Neural crest cell (in vitro differentiated cells): ENCODE measurements at regions not wholly inside any gene's neighbourhood (a gene's known extent, or its start where the extent isn't known, plus 50 kb on each side); places are given as distances from the start of the nearest gene placed in this dataset.

Source experiments
- DNase-seq: peaks from one replicate; pipeline ENCODE4 v3.0.0; 2021; ENCODE audit warnings: low read depth, mixed read lengths, low spot score
- H3K27ac Mint-ChIP-seq: one replicate; pipeline ENCODE4 v1.8.0; 2021; ENCODE audit warnings: mild to moderate bottlenecking, mixed read lengths; ENCODE audit not compliant: unreplicated experiment
- H3K27me3 Mint-ChIP-seq: 2 replicates; pipeline ENCODE4 v1.8.0; 2021; ENCODE audit warnings: low read depth, mild to moderate bottlenecking, mixed read lengths
- H3K36me3 Mint-ChIP-seq: 2 replicates; pipeline ENCODE4 v1.8.0; 2021; ENCODE audit warnings: low read depth, mild to moderate bottlenecking, mixed read lengths
- H3K4me1 Mint-ChIP-seq: 2 replicates; pipeline ENCODE4 v1.8.0; 2021; ENCODE audit warnings: mixed read lengths
- H3K4me3 Mint-ChIP-seq: one replicate; pipeline ENCODE4 v1.8.0; 2021; ENCODE audit warnings: mild to moderate bottlenecking, mixed read lengths
- H3K9me3 Mint-ChIP-seq: 2 replicates; pipeline ENCODE4 v1.8.0; 2021; ENCODE audit warnings: mixed read lengths
- TF ChIP-seq, protein P1 (sequence below): fragments of 200-600 bp; sonication (generic); conservative IDR thresholded peaks from 2 replicates; pipeline ENCODE4 v1.5.0; 2021; ENCODE audit warnings: antibody characterized with exemption, mild to moderate bottlenecking

DNA sequence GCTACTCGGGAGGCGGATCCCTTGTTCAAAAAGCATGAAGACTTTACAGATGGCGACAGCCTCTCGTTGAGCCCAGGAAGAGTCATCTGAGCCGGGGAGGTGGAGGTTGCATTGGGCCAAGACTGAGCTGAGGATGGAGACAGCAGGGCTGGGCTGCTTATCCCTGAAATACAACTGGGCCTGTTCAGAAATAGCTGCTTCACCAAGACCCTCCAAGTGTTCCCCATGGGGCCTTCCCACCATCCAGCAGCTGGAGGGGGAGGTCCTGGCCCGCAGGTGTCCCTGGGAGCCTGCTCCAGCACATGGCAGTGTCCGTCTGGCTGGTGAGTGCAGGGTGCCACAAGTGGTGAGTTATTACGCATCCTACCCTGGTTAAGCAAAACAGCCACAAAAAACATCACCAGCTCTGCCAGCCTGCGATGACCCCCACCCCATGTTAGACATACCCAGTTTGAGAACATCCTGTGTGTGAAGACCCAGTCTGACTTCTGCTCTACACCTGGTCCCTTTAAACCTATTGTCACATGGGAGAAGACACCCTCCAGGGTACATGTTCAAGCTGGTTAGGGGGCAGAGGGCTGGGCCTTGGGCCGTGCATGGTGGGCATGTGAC, 93.1 kb upstream of the TMPRSS2 start:
- H3K36me3 Mint-ChIP-seq, result no peaks in the 10 kb centered on the region
- H3K27me3 Mint-ChIP-seq, result no peaks in the 10 kb centered on the region
- no peak overlapping the region for H3K27ac Mint-ChIP-seq
- TF ChIP-seq, protein P1, sequence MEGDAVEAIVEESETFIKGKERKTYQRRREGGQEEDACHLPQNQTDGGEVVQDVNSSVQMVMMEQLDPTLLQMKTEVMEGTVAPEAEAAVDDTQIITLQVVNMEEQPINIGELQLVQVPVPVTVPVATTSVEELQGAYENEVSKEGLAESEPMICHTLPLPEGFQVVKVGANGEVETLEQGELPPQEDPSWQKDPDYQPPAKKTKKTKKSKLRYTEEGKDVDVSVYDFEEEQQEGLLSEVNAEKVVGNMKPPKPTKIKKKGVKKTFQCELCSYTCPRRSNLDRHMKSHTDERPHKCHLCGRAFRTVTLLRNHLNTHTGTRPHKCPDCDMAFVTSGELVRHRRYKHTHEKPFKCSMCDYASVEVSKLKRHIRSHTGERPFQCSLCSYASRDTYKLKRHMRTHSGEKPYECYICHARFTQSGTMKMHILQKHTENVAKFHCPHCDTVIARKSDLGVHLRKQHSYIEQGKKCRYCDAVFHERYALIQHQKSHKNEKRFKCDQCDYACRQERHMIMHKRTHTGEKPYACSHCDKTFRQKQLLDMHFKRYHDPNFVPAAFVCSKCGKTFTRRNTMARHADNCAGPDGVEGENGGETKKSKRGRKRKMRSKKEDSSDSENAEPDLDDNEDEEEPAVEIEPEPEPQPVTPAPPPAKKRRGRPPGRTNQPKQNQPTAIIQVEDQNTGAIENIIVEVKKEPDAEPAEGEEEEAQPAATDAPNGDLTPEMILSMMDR, result no peak
- H3K4me3 Mint-ChIP-seq, result no peak overlapping the region
- peaks cover 16% of the 10 kb centered on the region for H3K4me1 Mint-ChIP-seq
- no peaks in the 10 kb centered on the region for H3K9me3 Mint-ChIP-seq
- no peak for DNase-seq

DNA sequence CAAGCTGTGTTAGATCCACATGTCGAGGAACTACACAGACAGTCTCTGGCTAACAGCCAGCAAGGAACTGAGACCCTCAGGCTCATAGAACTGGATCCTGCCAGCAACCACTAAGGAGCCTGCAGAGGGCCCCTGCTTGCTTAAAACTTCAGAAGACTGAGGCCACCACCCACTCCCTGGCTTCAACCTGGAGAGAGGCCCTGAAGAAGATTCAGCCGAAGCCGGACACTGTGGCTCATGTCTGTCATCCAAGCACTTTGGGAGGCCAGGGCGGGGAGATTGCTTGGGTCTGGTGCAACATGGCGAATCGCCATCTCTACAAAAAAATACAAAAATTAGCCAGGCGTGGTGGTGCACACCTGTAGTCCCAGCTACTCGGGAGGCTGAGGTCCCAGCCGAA, 92.6 kb upstream of the TMPRSS2 start:
- no peaks in the 10 kb centered on the region for H3K27me3 Mint-ChIP-seq
- no peak overlapping the region for H3K4me3 Mint-ChIP-seq
- no peaks in the 10 kb centered on the region for H3K9me3 Mint-ChIP-seq
- H3K4me1 Mint-ChIP-seq, result peaks cover 16% of the 10 kb centered on the region
- TF ChIP-seq, protein P1, result no peak
- no peak overlapping the region for H3K27ac Mint-ChIP-seq
- H3K36me3 Mint-ChIP-seq, result no peaks in the 10 kb centered on the region
- no peak for DNase-seq

DNA sequence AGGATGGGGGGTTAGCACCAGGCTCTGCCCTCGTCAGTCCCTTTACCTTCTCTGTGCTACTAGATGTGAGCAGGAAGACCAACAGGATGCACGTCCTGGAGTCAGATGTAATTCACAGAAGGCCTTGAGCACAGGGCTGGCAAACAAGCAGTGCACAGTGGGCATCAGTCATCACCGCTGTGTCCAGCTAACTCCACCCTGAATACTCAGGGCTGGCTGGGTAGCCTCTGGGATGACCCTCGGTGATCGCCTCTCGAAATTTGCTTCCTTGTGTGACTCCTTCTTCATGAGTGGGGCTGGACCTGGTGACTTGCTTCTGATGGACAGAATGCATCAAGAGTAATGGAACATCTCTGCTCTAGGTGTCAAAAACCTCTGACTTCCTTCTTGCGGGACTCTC, 92.2 kb upstream of the TMPRSS2 start:
- no peak overlapping the region for H3K27ac Mint-ChIP-seq
- H3K4me3 Mint-ChIP-seq, result no peak overlapping the region
- H3K36me3 Mint-ChIP-seq, result no peaks in the 10 kb centered on the region
- no peaks in the 10 kb centered on the region for H3K27me3 Mint-ChIP-seq
- TF ChIP-seq, protein P1, result no peak
- no peak for DNase-seq
- peaks cover 16% of the 10 kb centered on the region for H3K4me1 Mint-ChIP-seq
- no peaks in the 10 kb centered on the region for H3K9me3 Mint-ChIP-seq

DNA sequence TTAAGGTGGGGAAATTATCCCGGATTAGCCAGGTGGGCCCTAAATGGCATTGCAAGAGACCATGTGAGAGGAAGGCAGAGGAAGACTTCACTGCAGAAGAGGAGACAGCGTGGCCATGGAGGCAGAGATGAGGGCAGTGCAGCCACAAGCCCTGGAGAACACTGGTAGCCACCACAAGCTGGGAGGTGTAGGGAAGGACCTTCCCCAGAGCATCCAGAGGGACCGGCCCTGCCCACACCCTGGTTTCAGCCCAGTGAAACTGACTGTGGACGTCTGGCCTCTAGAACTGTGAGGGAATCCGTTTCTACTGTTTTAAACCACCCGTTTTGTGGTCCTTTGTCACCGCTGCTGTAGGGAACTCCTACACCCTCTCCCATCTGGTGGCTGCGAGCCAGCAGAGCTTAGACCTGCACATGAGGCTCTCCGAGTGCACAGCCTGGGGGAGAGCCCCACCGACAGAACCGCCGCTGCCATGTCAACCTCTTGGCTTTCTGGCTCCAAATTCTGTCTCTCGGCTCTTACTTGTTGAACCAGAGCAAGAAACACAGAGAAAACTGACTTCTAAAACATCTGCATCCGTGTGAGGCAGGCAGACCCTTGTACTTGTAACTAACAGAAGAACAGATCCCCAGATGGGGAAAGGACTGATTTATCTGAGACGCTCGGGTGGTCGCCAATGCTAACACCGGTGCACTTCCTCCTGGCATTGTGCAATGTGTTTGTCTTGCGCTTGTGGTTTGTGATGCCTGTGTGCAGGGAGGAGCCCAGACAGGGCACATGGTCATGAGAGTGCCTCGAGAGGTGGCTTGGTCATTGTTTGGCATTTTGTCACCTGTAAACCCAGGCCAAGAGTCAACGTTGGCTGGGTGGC, 90.8 kb upstream of the TMPRSS2 start:
- H3K4me3 Mint-ChIP-seq, result no peak overlapping the region
- no peaks in the 10 kb centered on the region for H3K9me3 Mint-ChIP-seq
- peaks cover 9% of the 10 kb centered on the region for H3K27me3 Mint-ChIP-seq
- no peak overlapping the region for H3K27ac Mint-ChIP-seq
- peaks cover 11% of the 10 kb centered on the region for H3K4me1 Mint-ChIP-seq
- DNase-seq, result no peak
- H3K36me3 Mint-ChIP-seq, result no peaks in the 10 kb centered on the region
- TF ChIP-seq, protein P1, result no peak

DNA sequence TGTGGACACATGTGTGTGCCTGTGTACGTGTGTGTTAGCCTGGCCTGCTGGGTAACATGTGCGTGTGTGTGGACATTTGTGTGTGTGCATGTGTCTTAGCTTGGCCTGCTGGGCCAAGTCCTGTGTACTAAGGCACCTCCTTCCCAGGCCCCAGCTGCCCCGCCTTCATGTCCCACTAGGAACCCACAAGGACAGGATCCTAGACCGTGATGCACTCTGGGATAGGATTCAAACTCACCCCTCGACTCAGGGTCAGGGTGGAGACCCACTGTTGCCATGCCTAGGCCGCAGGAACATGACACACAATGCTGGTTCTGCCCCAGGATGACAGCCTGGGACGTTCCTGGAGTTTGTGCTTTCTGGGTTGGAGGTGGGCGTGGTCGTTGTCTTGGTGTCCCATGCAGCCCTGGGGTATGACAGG, 89.9 kb upstream of the TMPRSS2 start:
- peaks cover 11% of the 10 kb centered on the region for H3K4me1 Mint-ChIP-seq
- no peak overlapping the region for H3K27ac Mint-ChIP-seq
- H3K4me3 Mint-ChIP-seq, result no peak overlapping the region
- no peaks in the 10 kb centered on the region for H3K9me3 Mint-ChIP-seq
- TF ChIP-seq, protein P1, result no peak
- DNase-seq, result no peak
- H3K27me3 Mint-ChIP-seq, result peaks cover 12% of the 10 kb centered on the region
- no peaks in the 10 kb centered on the region for H3K36me3 Mint-ChIP-seq
